MM.1S (cell line): ENCODE measurements at regions not wholly inside any gene's neighbourhood (a gene's known extent, or its start where the extent isn't known, plus 50 kb on each side); places are given as distances from the start of the nearest gene placed in this dataset.

ENCODE experiments used
- DNase-seq: peaks from one replicate; pipeline ENCODE4 v3.0.0-alpha.2; 2015
- H2AFZ ChIP-seq: fragments of 300-600 bp; sonication (generic); 2 replicates; pipeline ENCODE4 v1.6.0; 2016; ENCODE audit warnings: antibody characterized with exemption, low read length
- H3F3A ChIP-seq: fragments of 300-600 bp; sonication (generic); 2 replicates; pipeline ENCODE4 v1.6.1; 2016; ENCODE audit warnings: mild to moderate bottlenecking, antibody characterized with exemption, low read length, moderate library complexity, mixed read lengths; ENCODE audit not compliant: insufficient read depth
- H3K27ac ChIP-seq: fragments of 300-600 bp; sonication (generic); 2 replicates; pipeline ENCODE4 v1.5.1; 2016; ENCODE audit warnings: mild to moderate bottlenecking, low read length
- H3K27me3 ChIP-seq: fragments of 300-600 bp; sonication (generic); replicated peaks from 2 replicates; pipeline ENCODE4 v1.6.0; 2016; ENCODE audit warnings: low read length; ENCODE audit not compliant: insufficient read depth
- H3K36me3 ChIP-seq: fragments of 300-600 bp; sonication (generic); replicated peaks from 2 replicates; pipeline ENCODE4 v1.6.1; 2016; ENCODE audit warnings: mild to moderate bottlenecking, low read length, mixed read lengths; ENCODE audit not compliant: insufficient read depth
- H3K4me1 ChIP-seq: fragments of 300-600 bp; sonication (generic); 2 replicates; pipeline ENCODE4 v1.6.1; 2016; ENCODE audit warnings: low read length, mixed read lengths
- H3K4me2 ChIP-seq: fragments of 300-600 bp; sonication (generic); 2 replicates; pipeline ENCODE4 v1.6.0; 2016; ENCODE audit warnings: low read depth, low read length
- H3K4me3 ChIP-seq: fragments of 300-600 bp; sonication (generic); 2 replicates; pipeline ENCODE4 v1.5.1; 2016; ENCODE audit warnings: low read length, mixed read lengths
- H3K79me2 ChIP-seq: fragments of 300-600 bp; sonication (generic); 2 replicates; pipeline ENCODE4 v1.6.1; 2016; ENCODE audit warnings: mixed run types, low read length, mixed read lengths
- H3K9ac ChIP-seq: fragments of 300-600 bp; sonication (generic); 2 replicates; pipeline ENCODE4 v1.6.1; 2016; ENCODE audit warnings: low read length, mixed read lengths
- H3K9me2 ChIP-seq: fragments of 300-600 bp; sonication (generic); replicated peaks from 2 replicates; pipeline ENCODE4 v1.6.1; 2016; ENCODE audit warnings: mild to moderate bottlenecking, low read length, mixed read lengths; ENCODE audit not compliant: insufficient read depth
- H3K9me3 ChIP-seq: fragments of 300-600 bp; sonication (generic); replicated peaks from 2 replicates; pipeline ENCODE4 v1.6.1; 2016; ENCODE audit warnings: mild to moderate bottlenecking, low read length, mixed read lengths; ENCODE audit not compliant: insufficient read depth
- H4K20me1 ChIP-seq: fragments of 300-600 bp; sonication (generic); 2 replicates; pipeline ENCODE4 v1.6.1; 2016; ENCODE audit warnings: mild to moderate bottlenecking, low read length, moderate library complexity, mixed read lengths; ENCODE audit not compliant: insufficient read depth
- EZH2 ChIP-seq: fragments of 300-600 bp; sonication (generic); optimal IDR thresholded peaks from 2 replicates; pipeline ENCODE3; 2017; ENCODE audit warnings: low read depth, mild to moderate bottlenecking, antibody characterized with exemption, low read length, mixed read lengths
- EZH2phosphoT487 ChIP-seq: fragments of 300-600 bp; sonication (generic); IDR thresholded peaks from 2 replicates; pipeline ENCODE4 v1.6.1; 2018; ENCODE audit warnings: antibody characterized with exemption, low read length
- TF ChIP-seq, protein P1 (sequence below): fragments of 300-600 bp; sonication (generic); IDR thresholded peaks from 2 replicates; pipeline ENCODE4 v1.5.1; 2016; ENCODE audit warnings: antibody characterized with exemption, low read length, mixed read lengths

DNA sequence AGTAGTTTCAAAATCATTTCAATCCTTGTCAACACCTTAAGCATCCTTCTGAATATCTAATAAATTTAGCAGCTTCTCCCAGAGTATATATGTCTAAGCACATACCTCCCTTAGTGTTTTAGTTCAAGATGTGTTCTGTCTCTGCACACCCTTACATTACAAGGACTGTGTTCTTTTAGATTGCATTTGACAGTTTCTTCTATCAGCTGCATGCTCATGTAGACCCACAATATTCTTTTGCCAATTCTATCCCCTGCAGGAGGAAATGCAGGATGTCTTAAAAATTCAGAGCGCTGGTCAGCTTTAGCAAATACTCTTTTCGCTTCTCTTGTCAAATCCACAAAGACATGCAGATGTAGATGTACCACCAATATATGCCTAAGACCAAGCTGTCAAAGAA, 145.8 kb upstream of the SLC30A5 start:
- TF ChIP-seq, protein P1, sequence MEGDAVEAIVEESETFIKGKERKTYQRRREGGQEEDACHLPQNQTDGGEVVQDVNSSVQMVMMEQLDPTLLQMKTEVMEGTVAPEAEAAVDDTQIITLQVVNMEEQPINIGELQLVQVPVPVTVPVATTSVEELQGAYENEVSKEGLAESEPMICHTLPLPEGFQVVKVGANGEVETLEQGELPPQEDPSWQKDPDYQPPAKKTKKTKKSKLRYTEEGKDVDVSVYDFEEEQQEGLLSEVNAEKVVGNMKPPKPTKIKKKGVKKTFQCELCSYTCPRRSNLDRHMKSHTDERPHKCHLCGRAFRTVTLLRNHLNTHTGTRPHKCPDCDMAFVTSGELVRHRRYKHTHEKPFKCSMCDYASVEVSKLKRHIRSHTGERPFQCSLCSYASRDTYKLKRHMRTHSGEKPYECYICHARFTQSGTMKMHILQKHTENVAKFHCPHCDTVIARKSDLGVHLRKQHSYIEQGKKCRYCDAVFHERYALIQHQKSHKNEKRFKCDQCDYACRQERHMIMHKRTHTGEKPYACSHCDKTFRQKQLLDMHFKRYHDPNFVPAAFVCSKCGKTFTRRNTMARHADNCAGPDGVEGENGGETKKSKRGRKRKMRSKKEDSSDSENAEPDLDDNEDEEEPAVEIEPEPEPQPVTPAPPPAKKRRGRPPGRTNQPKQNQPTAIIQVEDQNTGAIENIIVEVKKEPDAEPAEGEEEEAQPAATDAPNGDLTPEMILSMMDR, result no peak
- TF ChIP-seq EZH2phosphoT487 (no peak), EZH2 (no peak)
- Histone ChIP-seq H3K9me2 (no peaks in the 10 kb centered on the region), H3K36me3 (no peaks in the 10 kb centered on the region), H3K9ac (no peak overlapping the region), H3K4me2 (no peak overlapping the region), H4K20me1 (no peaks in the 10 kb centered on the region), H2AFZ (no peak overlapping the region), H3K79me2 (no peaks in the 10 kb centered on the region), H3K4me3 (no peak overlapping the region), H3K9me3 (no peaks in the 10 kb centered on the region), H3K4me1 (no peaks in the 10 kb centered on the region), H3K27me3 (no peaks in the 10 kb centered on the region), H3F3A (no peaks in the 10 kb centered on the region), H3K27ac (no peak overlapping the region)
- DNase-seq, result no peak

GRCh38 chr5:68949256-68949655, 144.6 kb upstream of the SLC30A5 start:
- H3K9me3 ChIP-seq, result no peaks in the 10 kb centered on the region
- no peak overlapping the region for H2AFZ ChIP-seq
- H3K4me2 ChIP-seq, result no peak overlapping the region
- DNase-seq, result no peak
- H3K36me3 ChIP-seq, result no peaks in the 10 kb centered on the region
- no peaks in the 10 kb centered on the region for H4K20me1 ChIP-seq
- H3K9me2 ChIP-seq, result no peaks in the 10 kb centered on the region
- TF ChIP-seq EZH2phosphoT487, result no peak
- no peaks in the 10 kb centered on the region for H3K79me2 ChIP-seq
- no peaks in the 10 kb centered on the region for H3F3A ChIP-seq
- no peaks in the 10 kb centered on the region for H3K4me1 ChIP-seq
- no peak overlapping the region for H3K4me3 ChIP-seq
- H3K27ac ChIP-seq, result no peak overlapping the region
- H3K9ac ChIP-seq, result no peak overlapping the region
- no peaks in the 10 kb centered on the region for H3K27me3 ChIP-seq

- H3K4me3 ChIP-seq, result no peak overlapping the region
Measured at GRCh38 chr5:68949711-68950110, 144.1 kb upstream of the SLC30A5 start.

GRCh38 chr5:68950125-68950524, 143.7 kb upstream of the SLC30A5 start:
- H3K9ac ChIP-seq, result no peak overlapping the region
- no peak overlapping the region for H3K4me2 ChIP-seq
- no peaks in the 10 kb centered on the region for H4K20me1 ChIP-seq
- no peak for DNase-seq
- H2AFZ ChIP-seq, result no peak overlapping the region
- no peaks in the 10 kb centered on the region for H3K27me3 ChIP-seq
- no peaks in the 10 kb centered on the region for H3K9me3 ChIP-seq
- no peaks in the 10 kb centered on the region for H3F3A ChIP-seq
- no peaks in the 10 kb centered on the region for H3K4me1 ChIP-seq
- H3K36me3 ChIP-seq, result no peaks in the 10 kb centered on the region
- TF ChIP-seq, protein P1, result no peak
- TF ChIP-seq EZH2 (no peak), EZH2phosphoT487 (no peak)
- no peak overlapping the region for H3K4me3 ChIP-seq
- no peaks in the 10 kb centered on the region for H3K9me2 ChIP-seq
- no peaks in the 10 kb centered on the region for H3K79me2 ChIP-seq
- no peak overlapping the region for H3K27ac ChIP-seq

More at GRCh38 chr5:68949711-68950110, 144.1 kb upstream of the SLC30A5 start:
- H3K9me2 ChIP-seq, result no peaks in the 10 kb centered on the region
- no peak overlapping the region for H3K27ac ChIP-seq
- H3K4me2 ChIP-seq, result no peak overlapping the region
- H2AFZ ChIP-seq, result no peak overlapping the region
- no peak for DNase-seq
- no peaks in the 10 kb centered on the region for H4K20me1 ChIP-seq
- no peaks in the 10 kb centered on the region for H3F3A ChIP-seq
- no peaks in the 10 kb centered on the region for H3K36me3 ChIP-seq
- H3K9me3 ChIP-seq, result no peaks in the 10 kb centered on the region
- no peak overlapping the region for H3K9ac ChIP-seq
- TF ChIP-seq, protein P1, result no peak
- TF ChIP-seq EZH2, result no peak
- no peak for TF ChIP-seq EZH2phosphoT487
- no peaks in the 10 kb centered on the region for H3K79me2 ChIP-seq
- no peaks in the 10 kb centered on the region for H3K4me1 ChIP-seq
- no peaks in the 10 kb centered on the region for H3K27me3 ChIP-seq
